Amniotic epithelial cell (primary cell): ENCODE measurements at regions not wholly inside any gene's neighbourhood (a gene's known extent, or its start where the extent isn't known, plus 50 kb on each side); places are given as distances from the start of the nearest gene placed in this dataset.

Experiments
- DNase-seq: peaks from one replicate; pipeline ENCODE4 v3.0.0-alpha.2; 2010; ENCODE audit warnings: low read depth

- no peak for DNase-seq
These were observed 1049.6 kb upstream of the ADGRL4 start for GRCh38 chr1:80056179-80056578.

DNA sequence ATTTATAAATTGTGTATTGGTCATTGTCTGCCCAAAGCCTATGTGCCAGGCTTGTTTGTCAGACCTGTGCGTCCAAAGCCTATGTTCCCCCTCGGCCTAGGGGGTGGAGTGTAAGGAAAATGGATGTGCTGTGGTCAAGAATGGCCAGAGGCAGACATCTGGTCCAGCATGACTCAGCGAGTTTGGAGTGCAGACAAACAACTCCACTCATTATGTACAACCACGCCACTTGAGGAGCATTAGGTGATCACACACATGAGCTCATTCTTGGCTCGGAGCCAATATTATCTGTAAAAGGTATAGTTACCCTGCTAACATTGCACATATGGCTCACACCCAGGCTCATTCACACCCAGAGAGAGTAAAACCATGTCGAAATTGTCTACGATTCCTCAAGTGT lies 1047.6 kb upstream of the ADGRL4 start:
- DNase-seq, result peak; percentile 80

DNA sequence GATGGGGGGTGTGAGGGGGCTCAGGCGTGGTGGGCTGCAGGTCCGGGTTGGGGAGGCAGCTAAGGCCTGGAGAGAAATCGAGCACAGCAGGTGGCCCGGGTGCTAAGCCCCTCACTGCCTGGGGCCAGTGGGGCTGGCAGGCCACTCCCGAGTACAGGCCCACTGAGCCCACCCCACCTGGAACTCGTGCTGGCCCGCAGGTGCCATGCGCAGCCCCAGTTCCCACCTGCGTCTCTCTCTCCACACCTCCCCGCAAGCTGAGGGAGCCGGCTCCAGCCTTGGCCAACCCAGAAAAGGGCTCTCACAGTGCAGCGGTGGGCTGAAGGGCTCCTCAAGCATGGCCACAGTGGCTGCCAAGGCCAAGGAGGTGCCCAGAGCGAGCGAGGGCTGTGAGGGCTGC lies 1047.1 kb upstream of the ADGRL4 start:
- no peak for DNase-seq

GRCh38 chr1:80050523-80050922 lies 1044.0 kb upstream of the ADGRL4 start:
- no peak for DNase-seq

DNA sequence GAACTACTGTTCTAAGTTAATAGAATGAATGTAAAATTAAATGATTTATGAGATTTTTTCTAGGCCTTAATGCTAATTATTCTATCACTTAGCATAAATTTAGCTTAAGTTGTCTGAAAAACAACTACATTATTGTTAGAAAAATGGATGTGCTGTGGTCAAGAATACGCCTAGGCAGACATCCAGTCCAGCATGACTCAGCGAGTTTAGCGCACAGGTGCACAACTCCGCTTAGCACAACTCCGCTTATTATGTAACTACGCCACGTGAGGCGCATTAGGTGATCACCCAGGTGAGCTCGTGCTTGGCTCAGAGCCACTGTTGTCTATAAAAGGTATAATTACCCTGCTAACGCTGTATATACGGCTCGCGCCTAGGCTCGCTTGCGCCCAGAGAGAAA lies 1043.6 kb upstream of the ADGRL4 start:
- no peak for DNase-seq

DNA sequence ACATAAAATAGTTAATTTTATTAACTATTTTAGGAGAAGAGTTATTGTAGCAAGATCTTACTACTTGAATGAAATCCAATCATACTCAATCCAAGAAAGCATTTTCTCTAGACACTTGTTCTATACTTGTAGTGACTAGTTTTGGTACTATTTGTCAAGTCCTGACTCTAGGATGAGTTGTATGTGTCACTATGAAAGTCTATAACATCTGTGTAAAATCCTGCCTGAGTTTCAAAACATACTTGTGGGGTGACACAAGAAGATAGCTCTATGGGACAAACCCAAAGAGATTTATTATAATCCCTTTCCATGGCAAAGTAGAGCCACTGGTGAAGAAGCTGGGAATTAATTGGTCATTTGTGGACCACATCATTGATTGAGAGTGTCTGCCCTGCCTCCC lies 1042.2 kb upstream of the ADGRL4 start:
- DNase-seq, result no peak

DNA sequence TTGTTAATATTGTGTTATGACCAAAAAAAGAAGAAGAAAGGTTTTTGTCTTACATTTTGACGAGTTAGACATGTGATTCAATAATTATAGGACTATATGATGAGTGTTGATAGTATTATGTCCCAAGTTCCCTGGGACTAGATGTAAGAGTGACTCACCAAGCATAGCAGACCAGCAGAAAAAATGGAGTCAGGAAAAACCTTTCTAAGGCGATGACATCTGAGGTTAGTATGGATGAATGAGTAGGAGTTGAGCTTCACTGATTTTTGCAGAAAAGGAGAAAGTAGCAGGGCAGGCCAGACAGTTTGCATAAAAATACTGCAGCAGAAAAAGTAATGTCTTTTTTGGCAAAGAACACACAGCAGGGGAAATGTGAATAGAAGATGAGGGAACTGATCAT lies 1041.3 kb upstream of the ADGRL4 start:
- peak; percentile 45 for DNase-seq

DNA sequence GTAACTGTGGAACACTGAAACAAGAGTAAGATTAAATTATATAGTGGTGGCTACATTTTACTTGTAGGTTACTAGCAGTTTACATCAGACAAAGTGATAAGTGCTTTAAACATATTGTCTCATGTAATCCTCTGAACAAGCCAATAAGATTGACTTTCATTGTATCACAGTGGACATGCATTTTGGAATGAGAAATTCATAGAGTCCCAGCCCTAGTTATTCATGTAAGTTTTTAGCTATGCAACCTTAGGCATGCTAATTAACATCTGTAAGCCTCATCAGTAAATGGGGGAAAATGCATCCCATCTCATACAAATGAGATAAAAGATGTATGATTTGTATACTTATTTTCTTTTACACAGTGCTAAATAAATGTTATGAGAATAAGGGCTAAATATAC lies 1038.1 kb upstream of the ADGRL4 start:
- DNase-seq, result no peak

DNA sequence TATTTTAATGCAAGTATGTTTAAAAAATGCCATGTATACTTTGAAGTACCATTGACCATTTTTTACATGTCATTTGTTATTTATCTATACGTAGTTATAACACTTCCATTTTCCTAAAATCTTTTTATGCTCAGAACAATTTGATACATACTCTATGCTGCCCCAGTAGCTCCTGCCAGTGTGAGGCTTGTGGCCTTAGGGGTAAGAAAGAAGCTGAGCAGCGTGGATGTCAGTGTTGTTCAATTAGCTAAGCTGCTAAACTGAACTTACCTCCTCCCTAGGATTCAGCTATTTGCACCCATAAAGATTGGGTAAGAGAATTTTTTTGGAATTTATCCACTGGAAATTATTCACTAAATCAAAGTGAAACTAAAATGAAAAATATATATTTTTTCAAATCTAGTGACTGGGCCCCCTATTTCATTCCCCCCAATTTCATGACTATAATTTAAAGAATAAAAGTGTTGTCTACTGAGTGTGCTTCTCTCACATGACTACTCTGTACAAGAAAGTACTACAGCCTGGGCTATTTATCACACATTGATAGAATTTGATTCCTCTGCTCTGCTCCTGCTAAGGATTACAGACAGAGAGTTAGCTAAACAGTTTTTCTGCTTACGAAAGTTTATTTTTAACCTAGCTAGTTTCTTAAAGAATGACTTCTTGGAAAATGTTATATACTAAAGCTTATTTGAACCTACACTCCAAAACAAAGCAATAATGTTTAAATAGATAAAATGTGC lies 1030.3 kb upstream of the ADGRL4 start:
- DNase-seq, result no peak

- DNase-seq, result no peak
These were observed 1016.8 kb upstream of the ADGRL4 start for GRCh38 chr1:80023358-80023757.

- no peak for DNase-seq
These were observed 1015.4 kb upstream of the ADGRL4 start for GRCh38 chr1:80021891-80022290.

- no peak for DNase-seq
These were observed 1011.8 kb upstream of the ADGRL4 start for GRCh38 chr1:80018348-80018747.

GRCh38 chr1:80008934-80009333 lies 1002.4 kb upstream of the ADGRL4 start:
- no peak for DNase-seq

DNA sequence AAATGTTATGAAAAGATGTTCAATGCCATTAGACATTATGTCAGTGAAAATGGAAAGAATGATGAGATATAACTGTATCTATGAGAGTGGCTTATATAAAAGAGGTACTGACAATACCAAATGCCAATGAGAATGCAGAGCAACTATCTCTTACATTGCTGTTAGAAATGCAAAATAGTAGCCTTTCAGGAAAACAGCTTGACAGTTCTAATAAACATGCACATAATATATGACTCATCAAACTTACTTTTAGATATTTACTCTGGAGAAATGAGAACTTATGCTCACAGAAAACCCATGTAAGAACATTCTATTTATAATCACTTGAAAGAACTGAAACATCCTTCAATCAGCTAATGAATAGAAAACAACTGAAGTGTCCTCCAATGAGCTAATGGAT lies 996.7 kb upstream of the ADGRL4 start:
- peak; percentile 52 for DNase-seq

DNA sequence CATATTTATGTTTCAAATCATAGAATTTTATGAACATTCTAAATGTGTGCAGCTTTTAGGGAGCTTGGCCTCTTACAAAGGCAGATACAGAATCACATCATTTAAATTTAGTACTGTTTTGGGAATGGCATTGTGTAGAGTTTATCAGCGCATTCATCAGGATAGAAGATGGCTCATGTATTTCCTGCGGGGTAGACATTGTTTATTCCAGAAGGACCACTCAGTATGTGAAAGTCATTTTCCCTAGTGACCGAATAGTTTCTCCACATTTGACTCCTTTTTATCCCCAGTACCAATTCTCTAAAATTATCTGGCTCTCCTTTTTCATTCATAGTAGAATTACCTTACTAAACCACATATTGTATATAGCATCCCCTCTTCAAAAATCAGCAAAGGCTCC lies 981.9 kb upstream of the ADGRL4 start:
- DNase-seq, result no peak

GRCh38 chr1:79982211-79982610 lies 975.7 kb upstream of the ADGRL4 start:
- DNase-seq, result peak; percentile 25

GRCh38 chr1:79981481-79981880 lies 975.0 kb upstream of the ADGRL4 start:
- no peak for DNase-seq

DNA sequence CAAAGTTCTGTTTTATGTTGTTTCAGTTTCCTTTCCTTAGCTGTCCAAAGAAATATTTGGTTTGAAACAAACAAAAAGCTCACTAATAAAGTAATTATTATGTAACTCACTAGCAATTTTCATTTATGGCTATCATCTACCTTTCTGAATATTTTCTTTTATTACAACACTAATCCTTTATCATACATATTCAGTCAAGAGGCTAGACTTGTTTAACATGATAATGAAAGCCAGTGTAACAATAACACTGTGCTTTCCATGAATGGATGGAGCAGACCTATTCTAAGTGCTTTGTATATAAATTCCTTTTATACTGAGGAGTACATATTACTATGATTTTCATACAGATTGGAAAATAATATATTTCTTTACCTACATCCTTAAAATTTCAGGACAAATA lies 972.8 kb upstream of the ADGRL4 start:
- DNase-seq, result no peak

- no peak for DNase-seq
These were observed 969.8 kb upstream of the ADGRL4 start for GRCh38 chr1:79976287-79976686.

DNA sequence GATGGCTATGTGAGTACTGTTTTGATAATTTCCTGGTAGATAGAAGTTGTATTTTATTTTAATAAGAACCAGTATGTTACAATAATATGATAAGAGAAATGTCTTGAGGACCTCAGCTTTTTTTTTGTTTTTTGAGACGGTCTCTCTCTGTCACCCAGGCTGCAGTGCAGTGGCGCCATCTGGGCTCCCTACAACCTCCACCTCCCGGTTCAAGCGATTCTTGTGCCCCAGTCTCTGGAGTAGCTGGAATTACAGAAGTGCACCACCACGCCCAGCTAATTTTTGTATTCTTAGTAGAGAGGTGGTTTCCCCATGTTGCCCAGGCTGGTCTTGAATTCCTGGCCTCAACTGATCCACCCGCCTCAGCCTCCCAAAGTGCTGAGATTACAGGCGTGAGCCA lies 968.1 kb upstream of the ADGRL4 start:
- DNase-seq, result no peak

DNA sequence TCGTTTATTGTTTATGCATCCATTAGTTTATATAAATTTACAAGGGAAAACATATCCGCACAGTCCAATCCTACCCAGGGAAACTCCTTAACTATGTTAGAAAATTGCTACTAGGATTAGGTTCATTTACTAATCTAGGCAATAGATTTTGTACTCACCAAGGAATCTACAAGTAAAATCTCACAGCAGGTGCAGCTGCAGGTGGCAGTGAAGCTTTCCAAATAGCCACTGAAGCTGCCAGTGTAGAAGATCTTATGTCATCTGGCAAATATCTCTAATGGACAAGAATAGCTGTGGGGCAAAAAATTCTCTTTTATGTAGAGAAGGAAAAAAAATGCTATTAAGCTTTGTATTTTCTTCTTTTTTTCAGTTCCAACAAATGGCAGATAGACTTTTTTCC lies 963.4 kb upstream of the ADGRL4 start:
- DNase-seq, result no peak

- DNase-seq, result no peak
These were observed 959.9 kb upstream of the ADGRL4 start for GRCh38 chr1:79966438-79966837.

GRCh38 chr1:79959635-79960034 lies 953.1 kb upstream of the ADGRL4 start:
- DNase-seq, result no peak

DNA sequence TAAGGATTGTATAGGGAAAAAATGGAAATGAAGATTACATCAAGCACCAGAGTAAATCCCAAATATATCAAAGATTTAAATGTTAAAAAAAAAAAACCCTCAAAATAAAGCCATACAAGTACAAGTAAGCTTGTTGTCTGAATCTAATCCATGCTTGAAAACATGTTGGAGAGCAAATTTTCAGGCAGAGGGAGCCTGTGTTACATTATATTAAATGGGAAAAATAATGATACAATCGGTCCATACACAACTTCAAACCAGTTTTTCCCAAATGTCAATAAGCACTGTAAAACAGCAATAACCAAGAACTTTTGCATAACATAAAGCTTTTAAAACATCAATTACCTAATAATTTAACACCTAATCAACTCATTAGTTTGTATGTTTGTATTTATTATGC lies 949.4 kb upstream of the ADGRL4 start:
- no peak for DNase-seq

- DNase-seq, result no peak
These were observed 944.0 kb upstream of the ADGRL4 start for GRCh38 chr1:79950511-79950910.
